HG03196 (cell line): ENCODE measurements at regions not wholly inside any gene's neighbourhood (a gene's known extent, or its start where the extent isn't known, plus 50 kb on each side); places are given as distances from the start of the nearest gene placed in this dataset.

Source experiments
- ATAC-seq: cut with Tn5 transposase; IDR thresholded peaks from one replicate; pipeline ENCODE4 v1.9.1; 2021; ENCODE audit not compliant: unreplicated experiment

DNA sequence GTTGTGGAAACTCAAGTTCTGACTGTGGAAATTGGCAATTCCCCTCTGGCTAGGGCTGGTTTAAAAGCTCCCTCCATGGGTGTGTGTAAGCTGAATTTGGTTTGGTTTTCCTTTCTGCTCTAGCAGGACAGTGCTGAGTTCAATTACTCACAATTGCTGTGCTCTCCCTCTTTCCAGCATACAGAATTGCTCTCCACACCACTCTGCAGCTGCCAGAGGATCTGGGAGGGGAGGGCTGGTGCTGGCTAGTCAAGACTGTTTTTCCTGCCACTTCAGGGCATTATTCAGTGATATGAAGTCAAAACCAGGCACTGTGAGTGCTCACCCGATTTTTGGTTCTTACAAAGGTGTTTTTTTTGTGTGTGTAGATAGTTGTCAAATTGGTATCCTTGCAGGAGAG lies 336.9 kb upstream of the SLC24A2 start:
- ATAC-seq, result no peak

DNA sequence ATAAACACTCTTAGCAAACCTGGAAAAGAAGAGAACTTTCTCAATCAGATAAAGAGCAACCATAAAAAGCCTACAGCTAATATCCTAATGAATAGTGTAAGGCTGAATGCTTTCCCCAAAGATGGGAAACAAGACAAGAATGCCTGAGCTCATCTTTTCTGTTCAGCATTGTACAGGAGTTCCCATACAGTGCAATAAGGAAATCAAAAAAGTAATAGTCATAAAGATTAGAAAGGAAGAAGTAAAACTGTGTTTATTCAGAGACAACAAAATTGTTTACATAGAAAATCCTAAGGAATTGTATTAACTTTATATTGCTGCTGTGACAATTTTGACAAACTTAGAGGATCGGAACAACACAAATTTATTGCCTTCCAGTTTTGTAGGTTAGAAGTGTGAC lies 330.7 kb upstream of the SLC24A2 start:
- no peak for ATAC-seq

GRCh38 chr9:20117986-20118385 lies 329.1 kb upstream of the SLC24A2 start:
- no peak for ATAC-seq

DNA sequence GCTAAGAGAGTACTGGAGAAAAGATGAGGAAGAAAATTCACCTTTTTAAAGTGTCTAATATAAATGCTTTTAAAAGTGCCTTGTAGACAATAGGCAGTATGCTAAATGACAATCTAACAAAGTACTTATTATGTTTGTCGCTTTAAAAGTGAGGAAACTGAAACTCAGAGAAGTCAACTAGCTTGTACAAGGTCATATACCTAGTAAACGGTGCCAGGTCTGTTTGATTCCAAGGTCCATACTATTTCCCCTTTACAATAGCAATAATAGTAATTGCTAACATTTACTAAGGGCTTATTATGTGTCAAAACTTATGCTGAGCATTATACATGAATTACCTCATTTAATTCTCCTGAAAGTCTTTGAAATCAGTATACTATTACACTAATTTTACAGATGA lies 328.6 kb upstream of the SLC24A2 start:
- no peak for ATAC-seq

DNA sequence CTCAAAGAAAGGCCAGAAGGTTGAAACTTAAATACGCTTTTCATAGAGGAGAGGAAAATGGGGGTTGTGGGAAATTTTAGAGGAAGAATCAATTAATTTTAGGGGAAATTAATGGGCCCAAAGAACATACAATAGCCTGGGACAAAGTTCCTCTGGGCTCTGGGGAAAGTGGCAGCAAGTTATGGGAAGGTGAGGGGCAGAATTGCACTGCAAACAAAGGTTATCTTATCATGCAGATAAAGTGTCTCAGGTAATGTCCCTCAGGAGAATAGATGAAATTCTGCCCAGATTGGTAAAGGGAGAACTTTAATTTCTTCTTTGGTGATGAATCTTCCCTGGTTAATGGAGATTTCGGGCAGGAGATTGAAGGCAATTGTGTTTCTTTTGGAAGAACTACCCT lies 326.1 kb upstream of the SLC24A2 start:
- no peak for ATAC-seq

GRCh38 chr9:20112205-20112783 lies 323.5 kb upstream of the SLC24A2 start:
- ATAC-seq, result no peak

GRCh38 chr9:20111173-20111843 lies 322.5 kb upstream of the SLC24A2 start:
- no peak for ATAC-seq

DNA sequence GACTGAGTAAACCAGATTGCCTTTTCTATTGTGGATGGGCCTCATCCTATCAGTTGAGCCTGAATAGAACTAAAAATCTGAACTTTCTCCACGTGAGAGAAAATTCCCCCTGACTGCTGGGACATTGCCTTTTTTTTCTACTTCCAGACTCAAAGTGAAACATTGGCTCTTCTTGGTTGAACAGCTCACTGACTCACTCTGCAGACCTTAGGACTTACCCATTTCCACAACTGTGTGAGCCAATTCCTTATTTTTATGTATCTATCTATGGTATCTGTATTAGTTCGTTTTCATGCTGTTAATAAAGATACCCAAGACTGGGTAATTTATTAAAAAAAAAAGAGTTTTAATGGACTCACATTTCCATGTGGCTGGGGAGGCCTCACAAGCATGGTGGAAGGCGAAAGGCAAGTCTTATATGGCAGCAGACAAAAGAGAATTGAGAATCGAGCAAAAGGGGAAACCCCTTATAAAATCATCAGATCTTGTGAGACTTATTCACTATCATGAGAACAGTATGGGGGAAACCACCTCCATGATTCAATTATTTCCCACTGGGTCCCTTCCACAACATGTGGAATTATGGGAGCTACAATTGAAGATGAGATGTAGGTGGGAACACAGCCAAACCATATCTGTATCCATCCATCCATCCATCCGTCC lies 306.7 kb upstream of the SLC24A2 start:
- no peak for ATAC-seq

GRCh38 chr9:20092561-20092960 lies 303.7 kb upstream of the SLC24A2 start:
- ATAC-seq, result no peak

DNA sequence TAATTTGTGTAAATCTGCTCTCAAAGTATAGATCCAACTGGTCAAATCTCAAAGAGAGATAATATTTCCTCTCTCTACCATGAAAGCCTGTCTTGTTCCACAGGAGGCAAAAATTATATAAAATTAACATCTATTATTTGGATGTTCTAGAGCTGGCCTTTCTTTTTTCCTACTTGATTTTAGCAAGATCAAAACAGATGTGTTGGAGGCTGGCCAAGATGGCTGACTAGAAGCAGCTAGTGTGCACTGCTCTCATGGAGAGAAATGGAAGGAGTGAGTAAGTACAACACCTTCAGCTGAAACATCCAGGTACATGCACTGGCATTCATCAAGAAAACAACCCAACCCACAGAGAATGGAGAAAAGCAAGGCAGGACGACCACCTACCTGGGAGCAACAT lies 298.6 kb upstream of the SLC24A2 start:
- no peak for ATAC-seq

DNA sequence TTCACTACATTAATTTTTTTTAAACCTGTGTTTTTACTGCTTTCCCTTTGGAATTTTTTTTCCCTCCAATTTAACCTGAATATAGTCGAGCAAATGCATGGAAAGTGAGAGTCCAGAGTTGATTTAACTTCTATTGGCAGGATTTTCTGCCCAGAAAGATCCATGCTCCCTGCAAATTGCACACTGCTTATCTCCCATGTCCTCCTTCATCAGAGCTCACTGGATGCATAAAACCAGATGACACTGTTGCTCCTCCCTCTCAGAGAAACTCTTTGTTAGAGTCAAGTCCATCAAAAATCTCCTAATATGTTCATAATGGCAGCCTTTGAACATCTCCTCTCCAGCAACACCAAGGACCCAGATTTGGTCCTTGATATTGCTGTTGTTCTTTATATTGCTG lies 297.0 kb upstream of the SLC24A2 start:
- no peak for ATAC-seq

DNA sequence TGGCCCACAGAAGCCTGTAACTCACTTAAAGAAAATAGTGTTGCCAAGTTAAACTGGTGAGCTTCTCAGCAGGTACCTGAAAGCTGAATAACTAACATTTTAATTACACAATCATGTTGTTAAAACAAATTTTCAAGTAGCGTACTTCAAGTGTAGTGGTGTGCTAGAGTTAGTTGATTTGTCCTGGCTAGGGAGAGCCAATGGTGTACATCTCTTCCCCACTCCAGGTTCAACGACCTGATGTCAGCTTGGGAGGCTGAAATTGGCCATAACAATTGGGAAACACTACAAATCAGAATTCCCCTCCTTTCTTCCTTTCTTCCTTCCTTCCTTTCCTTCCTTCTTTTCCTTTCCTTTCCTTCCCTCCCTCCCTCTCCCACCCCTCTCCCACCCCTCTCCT lies 295.3 kb upstream of the SLC24A2 start:
- no peak for ATAC-seq

- ATAC-seq, result no peak
Measured at GRCh38 chr9:20083390-20083789, 294.6 kb upstream of the SLC24A2 start.

DNA sequence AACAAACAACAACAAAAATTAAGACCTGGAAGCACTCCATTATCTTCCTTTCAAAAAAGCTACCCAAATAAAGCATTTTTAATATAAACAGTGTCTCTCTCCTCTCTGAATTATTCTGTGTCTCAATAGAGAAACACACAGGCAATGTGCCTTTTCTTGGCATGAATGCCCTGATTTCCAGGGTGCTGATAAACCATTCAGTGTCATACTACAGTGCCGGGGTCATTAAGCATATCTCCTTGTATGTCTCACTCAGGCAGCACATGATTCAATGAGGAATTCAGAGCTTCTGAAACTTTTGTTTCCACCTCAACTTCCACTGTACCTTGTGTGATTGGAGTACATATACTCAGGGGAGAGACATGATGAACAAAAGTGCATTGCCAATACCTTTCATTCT lies 294.0 kb upstream of the SLC24A2 start:
- ATAC-seq, result no peak

- ATAC-seq, result no peak
Measured at GRCh38 chr9:20082406-20082805, 293.6 kb upstream of the SLC24A2 start.

DNA sequence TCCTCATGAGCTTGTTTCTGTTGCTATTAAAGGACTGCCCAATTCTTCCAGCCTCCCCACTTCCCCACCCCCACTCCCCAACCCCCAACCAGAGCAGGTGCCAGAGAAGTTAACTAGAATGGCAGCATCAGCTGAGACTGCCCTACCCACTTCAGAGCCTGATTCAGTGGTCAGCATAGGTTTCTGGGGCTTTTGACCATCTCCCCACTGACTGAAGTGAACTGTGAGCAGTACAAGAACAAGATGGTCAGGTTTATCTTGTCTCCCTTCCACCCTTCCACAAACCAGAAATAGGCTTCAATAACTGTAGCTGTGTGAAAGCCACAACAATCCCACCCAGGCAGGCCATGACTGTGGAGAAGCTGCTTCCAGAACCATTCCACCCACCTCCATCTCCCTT lies 289.4 kb upstream of the SLC24A2 start:
- ATAC-seq, result no peak

- ATAC-seq, result no peak
Measured at GRCh38 chr9:20074291-20074690, 285.5 kb upstream of the SLC24A2 start.

GRCh38 chr9:20070336-20070735 lies 281.5 kb upstream of the SLC24A2 start:
- ATAC-seq, result no peak

DNA sequence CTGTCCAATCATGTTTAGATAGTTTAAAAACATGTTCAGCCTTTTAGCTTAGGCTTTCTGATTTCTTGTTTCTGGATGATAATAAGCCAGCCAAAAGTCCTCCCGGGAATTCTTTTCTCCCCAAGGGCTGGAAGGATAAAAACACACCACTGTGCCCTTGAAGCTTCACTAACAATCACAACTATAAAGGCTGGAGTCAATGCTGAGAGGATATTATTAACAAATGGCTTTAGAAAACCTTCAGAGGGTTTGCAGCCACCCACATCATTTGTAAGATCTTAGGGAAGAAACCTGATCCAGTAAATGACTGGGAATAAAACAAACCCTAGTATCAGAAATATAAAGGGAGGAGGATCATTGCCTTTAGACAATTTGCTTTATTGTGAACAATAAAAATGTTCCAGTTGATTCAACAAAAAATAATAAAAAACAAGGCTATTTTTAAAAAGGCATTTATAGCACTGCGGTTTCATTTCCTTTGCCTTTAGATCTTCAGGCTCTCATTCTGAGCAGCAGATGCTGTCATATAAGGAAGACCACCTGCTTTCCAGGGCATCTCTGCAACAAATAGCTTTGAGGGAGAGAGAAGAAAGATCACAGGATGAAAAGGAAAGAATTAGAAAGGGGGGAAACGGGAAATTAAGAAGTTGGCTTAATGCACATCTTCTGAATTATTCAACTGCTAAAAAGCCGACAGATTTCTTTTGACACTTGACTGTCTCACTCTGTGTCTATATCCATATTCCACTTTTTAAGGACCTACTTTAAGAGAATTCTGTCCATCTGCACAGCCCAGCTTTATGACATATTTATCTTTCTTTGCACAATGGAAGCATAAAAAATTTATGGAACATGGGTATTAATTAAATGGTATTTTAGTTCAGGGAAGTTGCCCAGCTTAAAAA lies 277.2 kb upstream of the SLC24A2 start:
- ATAC-seq, result no peak

DNA sequence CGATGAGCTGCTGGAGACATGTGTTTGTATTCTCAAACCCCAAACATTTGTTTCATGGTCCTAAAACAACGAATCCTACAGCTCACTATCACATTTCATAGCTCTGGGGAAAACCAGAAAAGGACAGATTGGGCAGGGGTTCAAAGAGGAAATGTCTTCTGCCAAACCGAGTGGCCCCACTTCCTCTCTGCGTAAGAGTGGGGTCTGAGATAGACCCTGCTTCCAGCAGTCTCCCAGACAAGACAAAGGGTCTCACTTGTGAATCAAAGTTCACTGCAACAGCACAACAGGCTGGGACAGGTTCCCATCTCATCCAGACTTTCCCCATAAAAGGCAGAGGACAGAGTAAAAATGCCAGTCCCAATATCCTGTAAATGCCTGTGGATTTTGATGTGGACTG lies 276.2 kb upstream of the SLC24A2 start:
- no peak for ATAC-seq

DNA sequence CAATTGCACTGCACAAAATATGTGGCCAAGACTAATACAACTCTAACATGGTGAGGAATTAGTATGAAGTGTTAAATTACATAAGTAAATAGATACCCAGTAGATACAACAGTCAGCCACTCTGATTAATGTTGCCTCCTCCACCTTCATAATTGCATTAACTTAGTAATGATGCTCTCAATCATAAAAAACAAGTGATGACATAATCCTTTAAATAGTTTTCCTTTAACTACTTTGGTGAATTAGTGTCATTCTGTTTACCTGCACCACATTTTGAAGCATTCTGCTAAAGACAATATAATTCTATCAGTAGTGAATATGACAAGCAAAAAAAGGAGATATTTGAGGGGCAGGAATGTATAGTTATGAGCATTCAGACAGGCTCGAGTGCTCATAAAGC lies 265.9 kb upstream of the SLC24A2 start:
- ATAC-seq, result no peak

GRCh38 chr9:20048985-20049384 lies 260.1 kb upstream of the SLC24A2 start:
- ATAC-seq, result no peak
